Right lobe of liver (tissue), 6 donors: ENCODE measurements at regions not wholly inside any gene's neighbourhood (a gene's known extent, or its start where the extent isn't known, plus 50 kb on each side); places are given as distances from the start of the nearest gene placed in this dataset.

Source experiments
- ATAC-seq, 4 donors: fragments of 200-7000 bp; cut with Tn5 transposase; one replicate each; pipeline ENCODE4 v1.9.1; 2020; ENCODE audit warnings: mild to moderate bottlenecking in 4 of 4, moderate library complexity in 4 of 4
- DNase-seq, 3 donors: peaks; one replicate each; pipeline ENCODE4 v3.0.0-alpha.2; 2020
- H3K27ac ChIP-seq, 3 donors: fragments of 200-600 bp; one replicate each; pipeline ENCODE4 v1.8.0; 2022
- H3K27me3 ChIP-seq, 2 donors: fragments of 200-600 bp; one replicate each; pipeline ENCODE4 v1.8.0; 2022
- H3K36me3 ChIP-seq, 4 donors: fragments of 200-600 bp; sonication (generic) in 1 of 4; one replicate each; pipeline versions ENCODE4 v1.5.1 to v1.8.0; 2017 to 2022; ENCODE audit warnings: control low read depth in 1 of 4
- H3K4me1 ChIP-seq, 4 donors: fragments of 200-600 bp; sonication (generic) in 1 of 4; one replicate each; pipeline versions ENCODE4 v1.5.1 to v1.8.0; 2017 to 2022; ENCODE audit warnings: control low read depth in 1 of 4
- H3K4me3 ChIP-seq, 3 donors: fragments of 200-600 bp; one replicate each; pipeline ENCODE4 v1.8.0; 2022
- H3K9me3 ChIP-seq, 4 donors: fragments of 200-600 bp; sonication (generic) in 1 of 4; one replicate each; pipeline versions ENCODE4 v1.5.1 to v1.8.0; 2017 to 2022; ENCODE audit warnings: control low read depth in 1 of 4
- POLR2A ChIP-seq: fragments of 450-650 bp; IDR thresholded peaks from one replicate; pipeline ENCODE4 v1.6.1; 2017; ENCODE audit warnings: antibody characterized with exemption, mild to moderate bottlenecking
- WGBS: methylation state at CpG from one replicate; pipeline ENCODE4 v1.1.6; 2018; ENCODE audit warnings: low coverage, low lambda C conversion rate; ENCODE audit not compliant: insufficient coverage; ENCODE audit errors: missing lambda C conversion rate; 5-methylcytosine and 5-hydroxymethylcytosine counted together
- intact Hi-C, 2 donors: fragments of 100-400 bp; cut with DNase I; formaldehyde crosslinking; loops; one replicate each; pipeline versions ENCODE4 v1.11.2 to v1.14.1; 2022
- TF ChIP-seq, protein P1 (sequence below), 4 donors: fragments of 200-600 bp in 3 of 4; fragments of 450-650 bp in 1 of 4; IDR thresholded peaks; one replicate each; pipeline versions ENCODE4 v1.5.1 to v1.8.0; 2016 to 2022; ENCODE audit warnings: antibody characterized with exemption in 4 of 4, mild to moderate bottlenecking in 2 of 4
- donor health status: DM: no; HTN: yes; CAD: no.
- donor health status: DM: no; HTN: no; CAD: no.
- donor health status: DM: no; HTN: no; CAD: no.
- donor health status: DM: no; HTN: yes; CAD: no.
- donor health status: DM: no; HTN: yes; CAD: no.

- H3K27me3 ChIP-seq: no peaks in the 10 kb centered on the region
- intact Hi-C loops: no loop called here
- no peak overlapping the region for H3K27ac ChIP-seq
- no peaks in the 10 kb centered on the region for H3K9me3 ChIP-seq
- ATAC-seq: no peak
- H3K36me3 ChIP-seq: no peaks in the 10 kb centered on the region
- DNase-seq: no peak
- TF ChIP-seq, protein P1, sequence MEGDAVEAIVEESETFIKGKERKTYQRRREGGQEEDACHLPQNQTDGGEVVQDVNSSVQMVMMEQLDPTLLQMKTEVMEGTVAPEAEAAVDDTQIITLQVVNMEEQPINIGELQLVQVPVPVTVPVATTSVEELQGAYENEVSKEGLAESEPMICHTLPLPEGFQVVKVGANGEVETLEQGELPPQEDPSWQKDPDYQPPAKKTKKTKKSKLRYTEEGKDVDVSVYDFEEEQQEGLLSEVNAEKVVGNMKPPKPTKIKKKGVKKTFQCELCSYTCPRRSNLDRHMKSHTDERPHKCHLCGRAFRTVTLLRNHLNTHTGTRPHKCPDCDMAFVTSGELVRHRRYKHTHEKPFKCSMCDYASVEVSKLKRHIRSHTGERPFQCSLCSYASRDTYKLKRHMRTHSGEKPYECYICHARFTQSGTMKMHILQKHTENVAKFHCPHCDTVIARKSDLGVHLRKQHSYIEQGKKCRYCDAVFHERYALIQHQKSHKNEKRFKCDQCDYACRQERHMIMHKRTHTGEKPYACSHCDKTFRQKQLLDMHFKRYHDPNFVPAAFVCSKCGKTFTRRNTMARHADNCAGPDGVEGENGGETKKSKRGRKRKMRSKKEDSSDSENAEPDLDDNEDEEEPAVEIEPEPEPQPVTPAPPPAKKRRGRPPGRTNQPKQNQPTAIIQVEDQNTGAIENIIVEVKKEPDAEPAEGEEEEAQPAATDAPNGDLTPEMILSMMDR (IDR thresholded peaks at IDR 0.05): no peak
- TF ChIP-seq POLR2A: no peak
- H3K4me1 ChIP-seq: peaks cover 0 to 14% (median 0%) of the 10 kb centered on the region in 4 donors
- H3K4me3 ChIP-seq: no peak overlapping the region
Measured at GRCh38 chr4:20616313-20616712, 83.9 kb upstream of the PACRGL start.

- DNase-seq (no peak), ATAC-seq (no peak)
- H3K9me3 ChIP-seq: no peaks in the 10 kb centered on the region
- H3K27ac ChIP-seq: no peak overlapping the region
- H3K4me3 ChIP-seq: no peak overlapping the region
- TF ChIP-seq, protein P1 (IDR thresholded peaks at IDR 0.05): no peak
- no peak for TF ChIP-seq POLR2A
- no peaks in the 10 kb centered on the region for H3K36me3 ChIP-seq
- H3K4me1 ChIP-seq: peaks cover 0 to 14% (median 0%) of the 10 kb centered on the region in 4 donors
- intact Hi-C loops: no loop called here
- no peaks in the 10 kb centered on the region for H3K27me3 ChIP-seq
- WGBS: 78% methylated on average over 4 of the region's 8 CpGs
Measured at GRCh38 chr4:20616848-20617247, 83.4 kb upstream of the PACRGL start.

- H3K27ac ChIP-seq: peak overlapping the region in 2 of 3 donors; percentile 2 to 7
- peaks cover 0 to 14% (median 0%) of the 10 kb centered on the region in 4 donors for H3K4me1 ChIP-seq
- no peak overlapping the region for H3K4me3 ChIP-seq
- intact Hi-C loops: no loop called here
- no peaks in the 10 kb centered on the region for H3K27me3 ChIP-seq
- H3K9me3 ChIP-seq: no peaks in the 10 kb centered on the region
- ATAC-seq (peak; percentile 77 to 86 (median 81)), DNase-seq (peak; percentile 61 to 69 (median 61))
- H3K36me3 ChIP-seq: no peaks in the 10 kb centered on the region
- TF ChIP-seq, protein P1 (IDR thresholded peaks at IDR 0.05): no peak
- TF ChIP-seq POLR2A: no peak
- 31% methylated on average over 10 of the region's 10 CpGs for WGBS
Measured at GRCh38 chr4:20617678-20618396, 82.4 kb upstream of the PACRGL start.

- DNase-seq: no peak
- Histone ChIP-seq H3K4me3 (no peak overlapping the region), H3K9me3 (no peaks in the 10 kb centered on the region), H3K4me1 (peaks cover 0 to 14% (median 0%) of the 10 kb centered on the region in 4 donors), H3K27me3 (no peaks in the 10 kb centered on the region), H3K27ac (peak overlapping the region in 1 of 3 donors; percentile 2), H3K36me3 (no peaks in the 10 kb centered on the region)
- 65% methylated on average over 7 of the region's 12 CpGs for WGBS
- ATAC-seq: peak in 1 of 4 donors; percentile 10
- intact Hi-C loops: no loop called here
- TF ChIP-seq, protein P1 (IDR thresholded peaks at IDR 0.05): no peak
- TF ChIP-seq POLR2A: no peak
Measured at GRCh38 chr4:20618731-20619130, 81.5 kb upstream of the PACRGL start.
